Ascending aorta (tissue), 2 donors: ENCODE measurements at regions not wholly inside any gene's neighbourhood (a gene's known extent, or its start where the extent isn't known, plus 50 kb on each side); places are given as distances from the start of the nearest gene placed in this dataset.

Source experiments
- DNase-seq, 2 donors: peaks; one replicate each; pipeline ENCODE4 v3.0.0-alpha.2; 2019; ENCODE audit warnings: low spot score in 2 of 2
- H3K27ac ChIP-seq, 2 donors: fragments of 200-600 bp; sonication (generic); one replicate each; pipeline ENCODE4 v1.5.1; 2016 to 2017; ENCODE audit warnings: mild to moderate bottlenecking in 1 of 2
- H3K27me3 ChIP-seq: fragments of 200-600 bp; sonication (generic); one replicate; pipeline ENCODE4 v1.5.1; 2017
- H3K36me3 ChIP-seq, 2 donors: fragments of 200-600 bp; sonication (generic); one replicate each; pipeline ENCODE4 v1.5.1; 2016
- H3K4me1 ChIP-seq, 2 donors: fragments of 200-600 bp; sonication (generic); one replicate each; pipeline ENCODE4 v1.5.1; 2016 to 2017; ENCODE audit warnings: mild to moderate bottlenecking in 1 of 2
- H3K4me3 ChIP-seq, 2 donors: fragments of 200-600 bp; sonication (generic); one replicate each; pipeline ENCODE4 v1.5.1; 2016 to 2017; ENCODE audit warnings: mild to moderate bottlenecking in 1 of 2
- H3K9me3 ChIP-seq, 2 donors: fragments of 200-600 bp; sonication (generic); one replicate each; pipeline ENCODE4 v1.5.1; 2016
- intact Hi-C: fragments of 100-400 bp; cut with DNase I; formaldehyde crosslinking; loops from one replicate; pipeline ENCODE4 v1.15.1; 2023
- TF ChIP-seq, protein P1 (sequence below), 3 experiments: fragments of 200-600 bp in 2 of 3; fragments of 450-650 bp in 1 of 3; sonication (generic) in 2 of 3; IDR thresholded peaks; one replicate each; pipeline ENCODE4 v1.5.1; 2016 to 2019; ENCODE audit warnings: antibody characterized with exemption in 3 of 3, mild to moderate bottlenecking in 1 of 3, moderate library complexity in 1 of 3

GRCh38 chr11:37040921-37041320 is 442.9 kb upstream of the RAG2 start:
- TF ChIP-seq, protein P1, sequence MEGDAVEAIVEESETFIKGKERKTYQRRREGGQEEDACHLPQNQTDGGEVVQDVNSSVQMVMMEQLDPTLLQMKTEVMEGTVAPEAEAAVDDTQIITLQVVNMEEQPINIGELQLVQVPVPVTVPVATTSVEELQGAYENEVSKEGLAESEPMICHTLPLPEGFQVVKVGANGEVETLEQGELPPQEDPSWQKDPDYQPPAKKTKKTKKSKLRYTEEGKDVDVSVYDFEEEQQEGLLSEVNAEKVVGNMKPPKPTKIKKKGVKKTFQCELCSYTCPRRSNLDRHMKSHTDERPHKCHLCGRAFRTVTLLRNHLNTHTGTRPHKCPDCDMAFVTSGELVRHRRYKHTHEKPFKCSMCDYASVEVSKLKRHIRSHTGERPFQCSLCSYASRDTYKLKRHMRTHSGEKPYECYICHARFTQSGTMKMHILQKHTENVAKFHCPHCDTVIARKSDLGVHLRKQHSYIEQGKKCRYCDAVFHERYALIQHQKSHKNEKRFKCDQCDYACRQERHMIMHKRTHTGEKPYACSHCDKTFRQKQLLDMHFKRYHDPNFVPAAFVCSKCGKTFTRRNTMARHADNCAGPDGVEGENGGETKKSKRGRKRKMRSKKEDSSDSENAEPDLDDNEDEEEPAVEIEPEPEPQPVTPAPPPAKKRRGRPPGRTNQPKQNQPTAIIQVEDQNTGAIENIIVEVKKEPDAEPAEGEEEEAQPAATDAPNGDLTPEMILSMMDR (IDR thresholded peaks at IDR 0.05) = no peak
- Histone ChIP-seq H3K4me1 (no peaks in the 10 kb centered on the region), H3K27ac (no peak overlapping the region), H3K9me3 (no peaks in the 10 kb centered on the region), H3K4me3 (no peak overlapping the region), H3K36me3 (no peaks in the 10 kb centered on the region), H3K27me3 (no peaks in the 10 kb centered on the region)
- no peak for DNase-seq
- intact Hi-C loops = no loop called here

DNA sequence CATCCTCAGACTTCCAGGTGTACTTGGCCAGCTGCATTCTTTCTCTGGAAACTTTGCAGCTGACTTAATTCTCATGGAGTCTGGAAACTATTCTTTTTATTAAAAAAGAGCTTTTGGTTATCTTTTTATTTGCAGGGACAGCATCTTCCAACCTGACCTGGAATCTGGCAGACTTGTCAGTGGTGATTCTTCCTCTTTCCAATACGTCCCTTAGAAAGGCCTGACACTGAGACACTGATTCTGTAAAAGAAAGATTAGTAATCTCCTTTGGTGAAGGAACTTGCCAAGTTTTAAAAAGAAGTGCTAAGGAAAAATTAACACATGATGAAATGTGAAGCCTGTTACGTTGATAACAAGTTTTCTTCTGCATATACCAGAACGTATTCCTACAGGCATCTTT is 440.9 kb upstream of the RAG2 start:
- Histone ChIP-seq H3K27ac (no peak overlapping the region), H3K36me3 (no peaks in the 10 kb centered on the region), H3K4me1 (no peaks in the 10 kb centered on the region), H3K9me3 (no peaks in the 10 kb centered on the region), H3K4me3 (no peak overlapping the region), H3K27me3 (no peaks in the 10 kb centered on the region)
- DNase-seq = no peak
- TF ChIP-seq, protein P1 (IDR thresholded peaks at IDR 0.05) = no peak
- intact Hi-C loops = no loop called here

DNA sequence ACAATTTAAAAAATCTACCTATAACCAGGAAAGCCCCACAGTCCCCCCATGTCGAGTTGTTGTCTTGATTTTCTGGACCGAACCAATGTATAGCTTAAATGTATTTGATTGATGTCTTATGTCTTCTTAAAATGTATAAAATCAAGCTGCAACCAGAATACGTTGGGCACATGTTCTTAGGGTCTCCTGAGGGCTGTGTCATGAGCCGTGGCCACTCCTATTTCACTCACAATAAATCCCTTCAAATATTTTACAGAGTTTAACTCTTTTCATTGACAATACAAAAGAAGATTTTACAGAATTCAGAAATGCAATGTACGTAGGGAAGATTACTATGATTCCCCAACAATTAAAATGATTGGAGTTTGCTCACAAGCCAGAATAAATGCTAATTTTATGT is 428.7 kb upstream of the RAG2 start:
- intact Hi-C loops = no loop called here
- H3K36me3 ChIP-seq = no peaks in the 10 kb centered on the region
- no peak for DNase-seq
- H3K4me3 ChIP-seq = no peak overlapping the region
- TF ChIP-seq, protein P1 (IDR thresholded peaks at IDR 0.05) = no peak
- no peak overlapping the region for H3K27ac ChIP-seq
- H3K9me3 ChIP-seq = no peaks in the 10 kb centered on the region
- H3K27me3 ChIP-seq = no peaks in the 10 kb centered on the region
- H3K4me1 ChIP-seq = no peaks in the 10 kb centered on the region

DNA sequence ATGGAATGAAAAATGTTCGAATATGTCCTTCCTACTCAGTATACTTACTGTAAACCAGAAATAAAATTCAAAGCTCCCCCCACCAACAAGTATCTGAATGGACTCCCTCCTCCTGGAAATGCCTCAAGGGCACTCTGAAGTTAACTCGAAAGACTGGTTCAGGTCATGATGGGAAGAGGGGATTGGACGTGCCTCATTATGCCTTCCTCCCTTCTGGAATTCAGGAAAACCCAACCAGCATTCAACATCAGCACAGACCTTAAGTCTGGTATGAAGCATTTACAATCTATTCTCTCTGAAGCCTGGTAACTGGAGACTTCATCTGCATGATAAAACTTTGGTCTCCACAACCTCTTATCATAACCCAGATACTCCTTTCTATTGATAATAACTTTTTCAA is 428.3 kb upstream of the RAG2 start:
- no peak for DNase-seq
- Histone ChIP-seq H3K4me1 (no peaks in the 10 kb centered on the region), H3K9me3 (no peaks in the 10 kb centered on the region), H3K4me3 (no peak overlapping the region), H3K36me3 (no peaks in the 10 kb centered on the region), H3K27me3 (no peaks in the 10 kb centered on the region), H3K27ac (no peak overlapping the region)
- TF ChIP-seq, protein P1 (IDR thresholded peaks at IDR 0.05) = no peak
- intact Hi-C loops = no loop called here

DNA sequence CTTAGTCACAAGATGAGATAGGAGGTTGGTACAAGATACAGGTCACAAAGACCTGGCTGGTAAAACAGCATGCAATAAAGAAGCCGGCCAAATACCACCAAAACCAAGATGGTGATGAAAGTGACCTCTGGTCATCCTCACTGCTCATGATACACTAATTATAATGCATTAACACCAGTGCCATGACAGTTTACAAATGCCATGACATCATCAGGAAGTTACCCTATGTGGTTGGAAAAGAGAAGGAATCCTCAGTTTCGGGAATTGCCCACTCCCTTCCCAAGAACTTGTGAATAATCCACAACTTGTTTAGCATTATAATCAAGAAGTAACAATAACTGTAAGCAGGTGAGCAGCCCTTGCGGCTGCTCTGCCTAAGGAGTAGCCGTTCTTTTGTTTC is 408.5 kb upstream of the RAG2 start:
- Histone ChIP-seq H3K27ac (no peak overlapping the region), H3K36me3 (no peaks in the 10 kb centered on the region), H3K9me3 (no peaks in the 10 kb centered on the region), H3K4me1 (no peaks in the 10 kb centered on the region), H3K27me3 (no peaks in the 10 kb centered on the region), H3K4me3 (no peak overlapping the region)
- DNase-seq = no peak
- intact Hi-C loops = no loop called here
- TF ChIP-seq, protein P1 (IDR thresholded peaks at IDR 0.05) = no peak

- H3K4me1 ChIP-seq = no peaks in the 10 kb centered on the region
- intact Hi-C loops = no loop called here
- H3K9me3 ChIP-seq = no peaks in the 10 kb centered on the region
- H3K27ac ChIP-seq = no peak overlapping the region
- H3K4me3 ChIP-seq = no peak overlapping the region
- no peak for DNase-seq
- H3K36me3 ChIP-seq = no peaks in the 10 kb centered on the region
- TF ChIP-seq, protein P1 (IDR thresholded peaks at IDR 0.05) = no peak
- no peaks in the 10 kb centered on the region for H3K27me3 ChIP-seq
Measured at GRCh38 chr11:37002831-37003230, 404.8 kb upstream of the RAG2 start.
